Fibroblast of skin of left biceps (primary cell): ENCODE measurements at regions not wholly inside any gene's neighbourhood (a gene's known extent, or its start where the extent isn't known, plus 50 kb on each side); places are given as distances from the start of the nearest gene placed in this dataset.

Source experiments
- DNase-seq, 2 experiments: peaks; one replicate each; pipeline ENCODE4 v3.0.0-alpha.2; 2013; ENCODE audit warnings: low read depth in 2 of 2

DNA sequence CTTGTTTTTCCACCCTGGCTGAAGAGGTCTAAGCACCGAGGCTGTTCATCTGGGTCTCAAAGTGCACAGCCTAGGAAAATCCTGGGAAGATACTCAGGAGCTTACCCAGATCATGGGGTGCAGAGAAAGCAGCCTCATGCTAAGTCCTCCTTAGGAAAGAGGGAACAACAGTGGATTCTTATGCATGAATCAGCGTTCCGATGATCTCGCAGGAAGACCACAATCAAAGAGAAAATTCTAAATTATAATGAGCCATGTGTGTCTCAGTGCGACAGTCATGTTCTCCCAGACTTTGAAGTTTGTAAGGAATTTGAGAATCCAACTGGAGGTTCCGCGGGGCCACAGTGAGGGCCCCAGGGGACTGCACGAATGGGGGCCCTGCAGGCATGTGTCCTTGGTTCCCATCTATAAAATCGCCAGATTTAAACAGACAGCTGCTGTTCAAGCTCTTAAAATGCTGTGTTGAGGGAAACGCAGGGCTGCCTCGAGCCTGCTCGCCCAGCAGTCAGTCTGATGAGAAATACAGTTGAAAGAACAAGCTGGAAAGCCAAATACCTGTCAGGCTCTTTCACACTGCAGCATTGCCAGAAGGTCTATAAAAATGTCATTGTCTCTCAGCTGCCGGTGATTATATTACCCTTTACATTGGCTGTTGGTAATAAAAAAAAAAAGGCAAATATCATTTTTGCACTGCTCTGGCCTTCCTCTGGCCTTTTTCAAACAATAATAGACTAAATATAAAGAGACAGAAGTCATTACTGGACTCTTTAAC lies 152.1 kb downstream of the PMP22 start:
- DNase-seq: no peak

DNA sequence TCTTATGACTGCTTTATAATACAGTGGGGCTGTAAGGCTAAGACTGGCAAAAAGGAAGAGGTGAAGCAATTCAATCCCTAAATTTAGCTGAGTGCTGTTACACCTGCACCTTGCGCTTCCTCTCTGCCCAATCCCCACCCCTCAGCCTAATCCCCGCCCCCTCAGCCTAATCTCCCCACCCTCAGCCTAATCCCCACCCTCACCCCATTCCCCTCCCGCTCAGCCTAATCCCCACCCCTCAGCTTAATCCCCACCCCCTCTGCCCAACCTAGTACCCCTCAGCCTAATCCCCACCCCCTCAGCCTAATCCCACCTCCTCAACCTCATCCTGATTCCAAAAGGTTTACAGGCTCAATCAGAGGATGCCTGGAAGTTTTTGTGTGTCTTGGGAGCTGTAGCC lies 155.5 kb downstream of the PMP22 start:
- no peak for DNase-seq

DNA sequence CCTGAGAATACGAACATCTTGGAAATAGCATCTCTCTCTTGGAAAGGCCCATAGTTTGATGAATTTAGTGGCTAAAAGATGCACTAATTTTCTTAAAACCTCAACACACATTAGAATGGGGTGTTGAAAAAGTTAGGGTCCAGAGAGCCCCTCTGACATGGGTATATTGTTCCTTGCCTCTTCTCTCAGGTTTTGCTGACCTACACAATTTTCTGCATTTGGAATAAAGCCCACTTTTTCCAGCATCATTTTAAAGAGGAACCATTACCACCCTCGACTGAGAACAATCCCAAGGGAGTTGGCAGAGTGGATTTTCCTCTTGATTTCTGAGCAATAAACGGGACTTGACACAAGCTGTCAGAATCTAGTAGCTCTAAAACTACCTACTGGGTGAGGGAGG lies 156.1 kb downstream of the PMP22 start:
- DNase-seq: no peak

DNA sequence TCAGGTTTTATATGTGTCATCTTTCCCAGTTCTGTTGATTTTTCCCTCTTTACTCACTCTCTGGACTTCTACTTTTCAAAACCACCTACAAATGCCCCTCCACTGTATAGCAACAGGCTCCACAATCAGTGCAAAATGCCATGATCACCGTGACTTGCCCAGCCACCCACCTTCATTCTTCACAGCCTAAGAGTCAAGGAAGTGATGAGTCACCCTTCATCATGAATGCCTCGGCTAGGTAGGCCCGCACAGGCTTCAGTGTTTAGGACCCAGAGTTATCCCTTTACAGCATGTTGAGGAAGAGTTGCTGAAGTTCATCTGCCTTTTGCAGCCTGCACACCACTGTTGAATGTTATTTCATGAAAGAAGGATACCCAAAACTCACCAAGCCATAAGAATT lies 158.6 kb downstream of the PMP22 start:
- DNase-seq: no peak

DNA sequence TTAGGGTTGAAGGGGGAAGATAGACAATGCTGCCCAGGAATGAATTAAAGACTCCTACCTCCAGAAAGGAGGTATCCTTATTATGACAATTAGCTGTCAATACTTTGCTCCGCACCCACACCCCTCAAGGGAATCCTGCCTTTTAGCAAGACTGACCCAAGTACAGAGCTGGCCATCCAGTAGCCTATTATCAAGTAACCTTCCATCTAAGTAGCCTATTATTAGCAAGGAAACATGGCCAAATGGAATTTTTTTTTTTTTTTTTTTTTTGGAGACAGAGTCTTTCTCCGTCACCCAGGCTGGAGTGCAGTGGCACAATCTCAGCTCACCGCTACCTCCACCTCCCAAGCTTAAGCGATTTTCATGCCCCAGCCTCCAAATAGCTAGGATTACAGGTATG lies 161.3 kb downstream of the PMP22 start:
- no peak for DNase-seq

DNA sequence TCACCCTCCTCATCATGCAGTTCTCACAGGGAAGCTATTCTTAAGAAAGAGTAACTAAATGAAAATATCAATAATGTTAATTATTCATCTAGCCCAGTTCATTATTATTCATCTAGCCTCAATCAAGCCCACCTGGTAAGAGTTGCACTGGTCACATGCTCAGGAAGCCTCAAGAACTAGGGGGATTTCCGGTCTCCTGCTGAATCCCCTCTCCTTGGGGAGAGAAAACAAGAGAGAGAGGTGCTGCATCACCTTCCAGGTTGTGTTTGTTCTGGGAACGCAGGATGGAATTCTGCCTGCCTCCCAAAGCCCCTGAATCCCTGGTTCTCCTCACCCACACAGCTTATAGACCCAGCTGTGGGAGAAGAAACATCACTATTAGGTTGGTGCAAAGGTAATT lies 164.0 kb downstream of the PMP22 start:
- DNase-seq: no peak

DNA sequence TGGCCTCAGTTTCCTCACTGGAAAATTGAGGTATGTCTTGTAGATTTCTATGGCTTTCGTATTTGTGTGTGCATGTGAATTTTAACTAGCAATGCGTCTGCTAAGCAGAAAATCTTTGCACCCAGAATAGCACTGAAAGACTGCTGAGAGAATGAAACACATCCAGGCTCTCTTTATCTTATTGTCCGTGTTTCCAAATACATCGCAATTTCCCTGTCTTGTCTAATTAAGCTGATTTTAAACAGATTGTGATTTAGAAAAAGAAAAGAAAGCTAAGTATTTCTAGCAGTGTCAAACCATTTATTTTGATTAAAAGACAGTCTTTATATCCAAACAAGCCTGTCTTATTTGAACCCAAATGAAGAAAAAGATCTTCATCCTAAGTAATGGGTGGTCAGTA lies 168.6 kb downstream of the PMP22 start:
- no peak for DNase-seq

DNA sequence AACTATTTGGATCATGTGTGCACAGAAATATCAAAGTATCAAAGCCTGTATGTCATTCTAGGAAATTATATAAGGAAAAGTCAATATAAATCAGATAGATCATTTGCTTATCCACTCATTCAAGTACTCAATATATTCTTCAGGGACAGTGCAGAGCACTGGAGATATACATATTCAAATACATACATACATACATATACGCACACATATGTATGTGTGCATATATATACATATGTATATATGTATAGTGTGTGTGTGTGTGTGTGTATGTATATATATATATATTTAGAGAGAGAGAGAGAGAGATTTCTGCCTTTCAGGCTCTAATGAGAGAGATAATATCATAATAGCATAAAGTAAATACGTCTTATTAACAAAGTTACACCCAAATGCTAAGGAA lies 169.2 kb downstream of the PMP22 start:
- no peak for DNase-seq

DNA sequence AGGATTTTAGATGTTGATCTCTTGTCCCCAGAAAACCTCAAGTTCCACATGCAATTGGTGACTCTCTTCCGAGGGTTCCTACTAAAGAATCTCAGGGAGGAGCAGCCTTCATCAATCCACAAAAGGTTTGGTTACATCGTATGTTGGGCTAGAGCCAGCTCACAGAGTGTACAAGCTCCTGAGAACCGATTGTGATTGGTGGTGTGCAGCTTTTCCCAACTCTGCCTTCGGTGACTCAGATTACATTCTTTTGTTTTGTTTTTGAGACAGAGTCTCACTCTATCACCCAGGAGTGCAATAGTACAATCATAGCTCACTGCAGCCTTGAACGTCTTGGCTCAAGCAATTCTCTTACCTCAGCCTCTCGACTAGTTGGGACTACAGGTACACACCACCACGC lies 172.4 kb downstream of the PMP22 start:
- DNase-seq: no peak

DNA sequence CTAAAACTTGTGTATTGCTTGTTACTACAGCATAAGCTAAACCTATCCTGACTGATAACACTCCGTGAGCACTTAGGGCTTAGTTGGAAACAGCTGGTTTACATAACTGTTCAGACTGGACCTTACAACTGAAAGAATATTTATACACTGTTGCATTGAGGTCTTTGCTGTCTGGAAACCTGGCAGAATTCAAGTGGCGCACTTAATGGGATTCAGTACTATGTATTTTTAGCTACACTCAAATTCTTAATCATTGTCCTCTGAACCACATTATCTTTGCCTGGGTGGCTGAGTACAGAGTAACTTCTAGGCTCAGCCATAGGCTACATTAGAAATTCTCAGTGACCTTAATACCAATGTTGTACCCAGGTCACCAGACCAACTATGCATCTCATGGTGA lies 172.9 kb downstream of the PMP22 start:
- DNase-seq: no peak

DNA sequence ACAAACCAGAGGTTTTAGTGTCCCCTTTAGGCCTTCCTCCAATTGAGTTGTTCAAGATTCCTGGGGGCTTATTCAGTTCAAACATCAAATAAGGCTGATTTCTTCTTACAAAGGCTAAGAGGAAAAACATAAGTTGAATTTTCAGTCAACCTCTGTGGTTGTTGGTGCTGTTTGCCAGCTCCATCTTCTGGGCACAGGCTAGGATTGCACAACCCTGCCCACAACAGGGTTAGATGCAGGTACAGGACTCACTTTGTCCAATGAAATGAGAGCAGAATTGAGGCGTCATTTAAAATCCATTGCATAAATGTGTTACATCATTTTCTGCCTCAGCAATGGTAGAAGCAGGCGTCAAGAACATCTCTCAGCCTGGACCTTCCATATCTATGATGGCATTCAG lies 173.3 kb downstream of the PMP22 start:
- DNase-seq: no peak

DNA sequence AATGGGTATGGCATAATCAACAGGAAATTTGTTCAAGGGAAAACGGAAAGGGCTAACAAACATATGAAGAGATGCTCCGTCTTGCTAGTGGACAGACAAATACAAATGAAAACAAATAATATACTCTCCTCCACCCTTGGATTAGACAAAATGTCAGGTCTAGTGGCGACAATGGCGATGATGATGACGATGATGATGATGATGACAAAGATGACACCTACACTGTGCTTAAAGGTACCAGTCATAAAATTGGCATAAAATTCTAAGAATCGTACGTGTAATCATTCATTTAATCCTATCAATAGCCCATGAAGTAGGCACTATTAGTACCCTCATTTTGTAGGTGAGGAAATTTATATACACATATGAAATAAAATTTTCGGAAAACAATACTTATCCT lies 174.6 kb downstream of the PMP22 start:
- no peak for DNase-seq

DNA sequence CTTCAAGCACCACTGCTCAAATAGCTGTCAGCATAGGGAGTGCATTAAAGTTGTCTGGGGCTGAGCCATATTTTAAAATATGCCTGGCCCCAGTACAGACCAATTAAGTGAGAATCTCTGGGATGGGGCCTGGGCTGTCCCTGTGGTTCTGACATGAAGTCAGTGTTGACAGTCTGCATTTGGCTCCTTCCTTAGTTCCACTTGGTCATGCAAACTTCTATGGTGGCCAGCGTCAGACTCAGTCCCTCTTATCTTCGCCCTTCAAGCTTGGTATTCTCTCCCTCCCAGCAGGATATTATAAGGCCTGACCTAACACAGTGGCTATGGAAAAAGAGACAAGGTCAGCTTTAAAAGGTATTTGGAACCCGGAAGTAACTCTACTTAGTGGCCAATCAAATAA lies 177.2 kb downstream of the PMP22 start:
- DNase-seq: no peak

DNA sequence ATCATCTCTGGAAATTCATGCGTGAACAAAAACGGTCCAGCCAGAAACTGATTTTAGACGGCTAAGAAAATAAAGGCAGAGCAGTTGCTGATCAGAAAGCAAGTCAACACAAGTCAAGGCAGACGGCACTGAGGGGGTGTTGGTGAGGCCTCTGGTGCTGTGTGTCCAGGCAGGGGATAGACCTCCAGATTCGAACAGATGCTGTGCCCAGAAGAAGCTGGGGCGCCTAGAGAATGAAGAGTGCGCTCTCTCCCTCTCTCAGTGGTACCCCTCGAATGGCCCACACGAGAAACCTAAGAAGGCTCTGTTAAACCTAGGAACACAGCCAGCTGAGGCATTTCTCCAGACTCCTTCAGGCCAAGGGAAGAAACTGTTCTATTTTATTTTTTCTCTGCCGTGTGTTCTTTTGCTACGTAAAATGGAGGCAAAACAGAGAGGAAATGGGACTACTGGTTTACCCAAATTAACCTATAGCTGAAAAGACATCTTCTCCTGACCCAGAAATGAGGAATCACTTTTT lies 178.3 kb downstream of the PMP22 start:
- DNase-seq: no peak

DNA sequence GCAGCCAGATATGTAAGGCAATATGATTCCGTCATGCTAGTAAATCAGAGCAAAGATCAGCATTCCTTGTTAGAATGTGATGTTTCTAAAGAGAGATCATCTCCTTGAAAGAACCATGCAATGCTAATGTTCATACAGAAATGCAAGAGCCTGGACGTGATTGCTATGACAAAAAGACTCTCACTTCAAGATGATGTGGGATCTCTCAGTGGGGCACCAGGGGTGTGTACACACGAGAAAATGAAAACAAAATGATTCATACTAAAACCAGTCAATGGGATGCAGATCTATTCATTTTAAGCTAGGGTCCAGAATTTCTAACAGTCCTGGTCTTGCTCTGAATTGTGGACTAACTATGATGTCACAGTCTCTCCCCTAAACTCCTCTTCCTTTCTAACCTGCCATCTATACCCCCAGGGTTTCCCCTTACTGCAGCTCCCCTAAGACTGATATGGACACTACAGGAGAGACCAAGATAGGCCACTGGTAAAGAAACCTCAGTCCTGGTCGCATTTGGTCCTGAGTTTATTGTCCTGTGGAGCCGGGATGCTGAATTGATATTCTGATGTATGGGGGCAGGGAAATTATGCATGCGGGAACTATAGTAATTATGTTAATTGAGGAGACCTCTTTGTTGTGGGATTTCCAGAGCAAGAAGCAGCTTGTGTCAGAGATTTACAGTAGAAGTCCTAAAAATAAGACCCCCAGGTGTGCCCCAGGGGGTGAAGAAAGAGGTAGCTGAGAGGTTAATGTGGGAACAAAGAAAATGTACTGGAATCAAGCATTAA lies 179.0 kb downstream of the PMP22 start:
- no peak for DNase-seq

DNA sequence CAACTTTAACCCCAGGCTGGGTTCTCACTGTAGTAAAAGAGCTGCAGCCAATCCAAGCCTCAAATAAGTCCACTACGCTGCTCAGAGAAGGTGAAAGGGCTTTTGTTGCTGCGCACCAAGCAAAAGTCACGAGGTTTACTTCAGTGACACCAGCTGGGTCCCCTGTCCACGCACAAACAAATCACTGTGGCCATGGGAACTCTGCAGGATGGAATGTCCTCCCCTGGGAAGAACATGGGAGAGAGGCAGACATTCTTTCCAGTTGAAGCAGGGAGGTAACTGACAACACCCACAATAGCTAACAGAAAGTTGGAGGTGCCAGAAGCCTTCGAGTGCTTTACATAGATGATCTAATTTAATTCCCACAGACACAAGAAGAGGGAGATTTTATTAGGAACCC lies 181.9 kb downstream of the PMP22 start:
- DNase-seq: peak in 1 of 2 experiments; percentile 1

DNA sequence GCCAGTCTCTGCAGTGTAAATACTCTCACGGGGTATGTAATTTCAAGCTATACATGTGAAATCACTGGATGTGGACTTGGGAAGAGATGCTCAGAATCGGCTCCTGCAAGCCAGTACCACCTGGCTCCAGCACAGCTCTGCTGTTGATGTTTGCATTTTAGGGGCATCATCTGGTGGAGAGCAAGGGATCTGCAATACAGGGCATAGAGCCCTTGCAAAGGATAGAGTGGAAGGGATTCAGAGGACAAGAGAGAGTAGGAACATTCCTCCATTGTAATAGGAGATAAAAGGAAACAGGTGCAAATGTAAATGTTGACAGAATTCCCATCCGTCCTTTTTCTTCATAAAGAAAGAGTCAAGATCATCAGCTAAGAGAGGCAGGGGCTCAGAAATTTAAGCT lies 184.1 kb downstream of the PMP22 start:
- no peak for DNase-seq

DNA sequence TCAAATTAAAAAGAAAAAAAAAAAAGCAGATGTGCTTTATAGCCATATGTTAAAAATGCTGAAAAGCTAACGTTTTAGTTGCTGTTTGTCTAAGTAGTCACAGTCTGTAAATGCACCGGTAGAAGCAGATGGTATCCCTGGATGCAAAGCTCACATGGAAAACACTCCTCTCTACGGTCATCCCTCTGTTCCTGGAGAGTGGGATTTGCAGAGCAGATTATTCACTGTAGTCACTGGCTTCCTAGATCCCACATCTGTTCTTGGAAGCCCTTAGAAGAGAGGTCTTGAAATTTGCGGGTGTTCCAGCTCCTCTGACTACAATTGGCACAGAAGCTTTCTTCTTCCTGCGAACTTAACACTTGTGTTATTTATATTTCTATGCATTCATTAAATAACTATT lies 186.6 kb downstream of the PMP22 start:
- DNase-seq: no peak

DNA sequence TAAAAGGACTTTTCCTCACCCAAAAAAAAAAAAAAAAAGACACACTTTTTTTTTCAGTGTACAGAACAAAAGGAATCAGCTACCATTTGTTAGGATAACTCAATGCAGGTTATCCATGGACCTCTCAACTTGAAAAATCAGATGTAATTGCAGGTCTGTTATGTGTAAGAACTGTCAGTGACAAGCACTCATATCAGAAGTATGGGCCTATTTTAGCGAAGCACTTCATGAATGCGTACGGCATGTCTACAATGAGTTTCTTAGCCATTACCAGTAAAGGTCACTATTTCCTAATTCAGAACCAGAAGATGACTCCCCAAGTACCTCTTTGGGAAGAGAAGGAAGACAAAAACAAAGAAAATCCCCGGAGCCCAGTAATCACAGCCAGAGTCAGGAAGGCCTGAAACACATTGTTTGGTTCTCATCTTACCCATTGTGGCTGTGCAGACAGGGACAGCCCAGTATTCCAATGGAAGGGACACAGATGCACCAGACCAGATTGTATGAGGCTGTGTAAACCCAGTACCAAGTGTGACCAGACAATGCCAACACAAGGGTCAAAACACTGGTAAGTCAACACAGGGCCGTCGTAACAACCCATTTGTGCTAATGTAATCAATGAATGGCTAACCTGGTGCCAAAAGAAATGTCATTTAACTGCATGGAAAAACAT lies 188.0 kb downstream of the PMP22 start:
- no peak for DNase-seq

DNA sequence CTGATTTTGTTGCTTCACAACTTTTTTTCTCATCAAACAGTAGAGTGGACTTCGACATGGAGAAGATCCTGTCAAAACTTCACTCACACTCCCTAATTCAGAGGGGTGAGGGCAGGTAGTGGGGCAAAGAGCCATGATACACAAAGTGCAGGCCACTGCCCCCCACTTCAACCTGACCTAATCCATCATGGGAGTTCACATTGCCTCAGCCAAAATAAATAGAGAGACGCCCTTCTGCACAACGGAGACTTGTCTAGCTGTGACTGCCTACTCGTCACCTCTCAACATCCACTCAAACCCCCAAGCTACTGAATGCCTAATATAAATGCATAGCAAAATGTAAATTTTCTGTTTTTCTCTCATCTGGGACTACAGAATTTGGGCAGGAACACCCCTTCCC lies 213.2 kb downstream of the PMP22 start:
- no peak for DNase-seq

DNA sequence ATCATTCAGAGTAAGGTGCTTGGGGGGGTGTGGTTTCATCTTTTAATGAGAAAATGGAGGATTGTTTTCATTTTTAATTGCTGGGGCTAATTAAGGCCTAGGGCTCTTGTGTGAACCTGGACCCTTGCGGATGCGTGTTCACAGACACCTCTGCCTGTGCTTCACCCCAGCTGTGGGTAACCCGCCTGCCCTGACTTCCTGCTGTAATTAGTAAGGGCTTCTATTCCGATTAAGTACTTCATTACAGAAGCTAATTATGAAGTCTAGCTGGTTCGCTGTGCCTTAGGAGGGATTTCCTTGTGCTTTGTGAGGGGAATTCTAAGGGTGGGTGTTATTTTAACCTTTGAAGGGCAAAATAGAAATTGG lies 215.3 kb downstream of the PMP22 start:
- DNase-seq: no peak

DNA sequence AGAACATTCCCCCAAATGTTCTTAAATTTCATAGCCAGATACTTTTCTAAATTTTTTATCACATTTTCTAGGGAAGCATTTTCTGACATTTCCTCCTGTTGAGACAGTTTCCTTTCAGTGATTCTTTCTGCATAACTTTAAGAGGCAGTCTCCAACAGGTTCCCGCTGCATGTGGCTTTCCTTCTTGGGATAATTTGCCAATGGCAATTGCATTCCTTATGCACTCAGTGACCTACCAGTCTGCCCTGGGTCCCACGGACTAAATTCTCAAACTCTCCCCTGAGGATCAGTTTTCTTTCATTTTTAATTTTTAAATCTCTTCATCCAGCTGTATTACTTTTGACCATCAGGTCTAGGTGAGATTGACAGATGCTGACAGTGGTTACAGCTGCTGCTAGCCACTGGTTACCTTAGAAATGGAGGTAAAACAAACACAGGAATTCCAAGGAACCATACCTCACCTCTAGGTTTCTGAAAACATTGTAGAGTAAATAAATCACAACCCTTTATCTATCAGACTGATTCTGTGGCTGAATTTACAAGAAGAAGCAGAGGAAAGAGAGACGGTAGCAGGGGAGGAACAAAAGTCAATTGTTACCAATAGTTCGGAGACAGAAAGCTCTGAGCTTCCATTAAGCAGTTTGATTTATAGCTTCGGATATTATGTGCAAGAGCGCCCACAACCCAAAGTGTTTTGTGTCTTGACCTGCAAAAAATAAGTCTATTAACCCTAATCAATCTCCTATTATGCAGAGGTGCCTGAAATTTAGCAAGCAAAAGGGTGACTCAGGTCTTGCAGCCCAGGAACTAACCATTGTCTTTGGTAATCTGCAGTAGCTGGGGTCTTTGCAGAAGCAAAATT lies 216.0 kb downstream of the PMP22 start:
- DNase-seq: no peak
